WTC11 (cell line): ENCODE measurements at regions not wholly inside any gene's neighbourhood (a gene's known extent, or its start where the extent isn't known, plus 50 kb on each side); places are given as distances from the start of the nearest gene placed in this dataset.

ENCODE experiments used
- ATAC-seq: fragments of 200-7000 bp; cut with Tn5 transposase; 2 replicates; pipeline ENCODE4 v1.10.0; 2021; ENCODE audit warnings: mild to moderate bottlenecking, moderate library complexity
- CTCF ChIA-PET: fragments of 300-600 bp; sonication (Branson Sonifier 250); formaldehyde crosslinking; loops from one replicate; lab custom pipeline; 2021; ENCODE audit warnings: antibody characterized with exemption; lab: Charles Lee
- POLR2A ChIA-PET: fragments of 350-600 bp; sonication (Branson Sonifier 250); formaldehyde crosslinking; loops from one replicate; lab custom pipeline; 2021; ENCODE audit warnings: antibody characterized with exemption; lab: Charles Lee
- DNase-seq: peaks from one replicate; pipeline ENCODE4 v3.0.0; 2021; ENCODE audit warnings: low spot score
- H3K27ac Mint-ChIP-seq: 2 replicates; pipeline ENCODE4 v1.8.0; 2021; ENCODE audit warnings: mixed read lengths
- H3K27me3 Mint-ChIP-seq: 2 replicates; pipeline ENCODE4 v1.8.0; 2021; ENCODE audit warnings: low read depth, mild to moderate bottlenecking, moderate library complexity, mixed read lengths
- H3K36me3 Mint-ChIP-seq: 2 replicates; pipeline ENCODE4 v1.8.0; 2021; ENCODE audit warnings: mixed read lengths
- H3K4me1 Mint-ChIP-seq: 2 replicates; pipeline ENCODE4 v1.8.0; 2022; ENCODE audit warnings: mixed read lengths
- H3K4me3 Mint-ChIP-seq: 2 replicates; pipeline ENCODE4 v1.8.0; 2021; ENCODE audit warnings: mild to moderate bottlenecking, moderate library complexity, mixed read lengths
- H3K9me3 Mint-ChIP-seq: 2 replicates; pipeline ENCODE4 v1.8.0; 2021; ENCODE audit warnings: mixed read lengths
- ELF4 ChIP-seq: sonication (generic); formaldehyde crosslinking; IDR thresholded peaks from 2 replicates; pipeline ENCODE4 v1.8.1; 2022; ENCODE audit warnings: low read depth, mild to moderate bottlenecking, moderate library complexity, missing genetic modification reagents
- EMX1 ChIP-seq: fragments of 250-450 bp; sonication (Bioruptor Pico); IDR thresholded peaks from 2 replicates; pipeline ENCODE4 v1.8.0; 2021; ENCODE audit warnings: mild to moderate bottlenecking
- FOXJ3 ChIP-seq: sonication (generic); formaldehyde crosslinking; IDR thresholded peaks from 2 replicates; pipeline ENCODE4 v1.9.0; 2021; ENCODE audit warnings: missing genetic modification reagents, mild to moderate bottlenecking, borderline replicate concordance
- GRHL2 ChIP-seq: fragments of 250-450 bp; sonication (Bioruptor Pico); IDR thresholded peaks from 2 replicates; pipeline ENCODE4 v1.8.0; 2022; ENCODE audit warnings: mild to moderate bottlenecking, moderate library complexity; ENCODE audit not compliant: insufficient replicate concordance, severe bottlenecking
- HMGXB4 ChIP-seq: sonication (generic); formaldehyde crosslinking; IDR thresholded peaks from 2 replicates; pipeline ENCODE4 v1.8.1; 2023; ENCODE audit warnings: mild to moderate bottlenecking, moderate library complexity, missing genetic modification reagents
- JAZF1 ChIP-seq: fragments of 250-450 bp; sonication (Bioruptor Pico); IDR thresholded peaks from 2 replicates; pipeline ENCODE4 v1.9.0; 2021; ENCODE audit warnings: moderate library complexity, mild to moderate bottlenecking, inconsistent platforms
- NFATC4 ChIP-seq: fragments of 250-450 bp; sonication (Bioruptor Pico); IDR thresholded peaks from 2 replicates; pipeline ENCODE4 v1.9.0; 2021; ENCODE audit warnings: mild to moderate bottlenecking
- NFE2L1 ChIP-seq: sonication (generic); formaldehyde crosslinking; IDR thresholded peaks from 2 replicates; pipeline ENCODE4 v1.8.1; 2023; ENCODE audit warnings: missing genetic modification reagents
- NR1H2 ChIP-seq: sonication (generic); formaldehyde crosslinking; IDR thresholded peaks from 2 replicates; pipeline ENCODE4 v1.9.0; 2021; ENCODE audit warnings: mild to moderate bottlenecking, moderate library complexity, missing genetic modification reagents
- NR2C2 ChIP-seq: sonication (generic); formaldehyde crosslinking; IDR thresholded peaks from 2 replicates; pipeline ENCODE4 v1.8.0; 2022; ENCODE audit warnings: mild to moderate bottlenecking, missing genetic modification reagents
- OVOL2 ChIP-seq: fragments of 250-450 bp; sonication (Bioruptor Pico); IDR thresholded peaks from 2 replicates; pipeline ENCODE4 v1.9.0; 2021; ENCODE audit warnings: mild to moderate bottlenecking, borderline replicate concordance
- PRRX2 ChIP-seq: fragments of 250-450 bp; sonication (Bioruptor Pico); IDR thresholded peaks from 2 replicates; pipeline ENCODE4 v1.8.0; 2021; ENCODE audit warnings: mild to moderate bottlenecking
- SMAD4 ChIP-seq: sonication (generic); formaldehyde crosslinking; IDR thresholded peaks from 2 replicates; pipeline ENCODE4 v1.8.0; 2022; ENCODE audit warnings: mild to moderate bottlenecking, missing genetic modification reagents
- TCF7 ChIP-seq: sonication (generic); formaldehyde crosslinking; IDR thresholded peaks from 2 replicates; pipeline ENCODE4 v1.8.0; 2022; ENCODE audit warnings: mild to moderate bottlenecking, low read depth, missing genetic modification reagents, moderate library complexity
- TEAD4 ChIP-seq: sonication (generic); formaldehyde crosslinking; IDR thresholded peaks from 2 replicates; pipeline ENCODE4 v1.8.0; 2022; ENCODE audit warnings: mild to moderate bottlenecking, missing genetic modification reagents
- ZBTB21 ChIP-seq: sonication (generic); formaldehyde crosslinking; IDR thresholded peaks from 2 replicates; pipeline ENCODE4 v1.8.1; 2023; ENCODE audit warnings: mild to moderate bottlenecking, missing genetic modification reagents, borderline replicate concordance
- ZNF138 ChIP-seq: sonication (generic); formaldehyde crosslinking; conservative IDR thresholded peaks from 2 replicates; pipeline ENCODE4 v1.8.1; 2022; ENCODE audit warnings: mild to moderate bottlenecking, moderate library complexity, missing genetic modification reagents
- ZNF219 ChIP-seq: sonication (generic); formaldehyde crosslinking; IDR thresholded peaks from 2 replicates; pipeline ENCODE4 v1.8.0; 2023; ENCODE audit warnings: missing genetic modification reagents, mild to moderate bottlenecking, borderline replicate concordance
- ZNF232 ChIP-seq: sonication (generic); formaldehyde crosslinking; IDR thresholded peaks from 2 replicates; pipeline ENCODE4 v1.8.0; 2022; ENCODE audit warnings: mild to moderate bottlenecking, missing genetic modification reagents
- ZNF281 ChIP-seq: sonication (generic); formaldehyde crosslinking; IDR thresholded peaks from 2 replicates; pipeline ENCODE4 v1.8.0; 2023; ENCODE audit warnings: mild to moderate bottlenecking, missing genetic modification reagents
- ZNF423 ChIP-seq: fragments of 250-450 bp; sonication (Bioruptor Pico); IDR thresholded peaks from 2 replicates; pipeline ENCODE4 v2.1.2; 2022; ENCODE audit warnings: mild to moderate bottlenecking, moderate library complexity
- TF ChIP-seq, protein P1 (sequence below): sonication (generic); formaldehyde crosslinking; IDR thresholded peaks from 2 replicates; pipeline ENCODE4 v1.8.0; 2023; ENCODE audit warnings: missing genetic modification reagents, mild to moderate bottlenecking, borderline replicate concordance
- TF ChIP-seq, protein P2 (sequence below): fragments of 250-450 bp; sonication (Bioruptor Pico); IDR thresholded peaks from 2 replicates; pipeline ENCODE4 v1.9.0; 2021; ENCODE audit warnings: mild to moderate bottlenecking

- no peaks in the 10 kb centered on the region for H3K9me3 Mint-ChIP-seq
- TF ChIP-seq ZNF232 (CRISPR knock-in tag), result no peak
- no peak for TF ChIP-seq JAZF1 (CRISPR knock-in tag)
- no peak for TF ChIP-seq HMGXB4 (CRISPR knock-in tag)
- TF ChIP-seq, all 79 proteins: peak for 0
- Mint-ChIP-seq H3K27ac (no peak overlapping the region), H3K4me3 (no peak overlapping the region), H3K4me1 (peaks cover 57% of the 10 kb centered on the region), H3K27me3 (no peaks in the 10 kb centered on the region), H3K36me3 (no peaks in the 10 kb centered on the region)
- ChIA-PET CTCF (interaction anchor here (1.2 to 1.7 kb wide), 2 partner anchors 20 to 95 kb away, joined by 3 to 4 read pairs; no protein-coding TSS in a partner anchor), POLR2A (interaction anchor here (0.6 kb wide), 1 partner anchor 31 kb away, joined by 3 read pairs; no protein-coding TSS in a partner anchor)
- DNase-seq (no peak), ATAC-seq (no peak)
Observed at GRCh38 chr6:167446046-167446445, 121.2 kb downstream of the TTLL2 start.

GRCh38 chr6:167446971-167447370 lies 122.1 kb downstream of the TTLL2 start:
- DNase-seq, result no peak
- H3K27me3 Mint-ChIP-seq, result no peaks in the 10 kb centered on the region
- no peak for TF ChIP-seq ZNF138 (CRISPR knock-in tag)
- TF ChIP-seq, protein P1, sequence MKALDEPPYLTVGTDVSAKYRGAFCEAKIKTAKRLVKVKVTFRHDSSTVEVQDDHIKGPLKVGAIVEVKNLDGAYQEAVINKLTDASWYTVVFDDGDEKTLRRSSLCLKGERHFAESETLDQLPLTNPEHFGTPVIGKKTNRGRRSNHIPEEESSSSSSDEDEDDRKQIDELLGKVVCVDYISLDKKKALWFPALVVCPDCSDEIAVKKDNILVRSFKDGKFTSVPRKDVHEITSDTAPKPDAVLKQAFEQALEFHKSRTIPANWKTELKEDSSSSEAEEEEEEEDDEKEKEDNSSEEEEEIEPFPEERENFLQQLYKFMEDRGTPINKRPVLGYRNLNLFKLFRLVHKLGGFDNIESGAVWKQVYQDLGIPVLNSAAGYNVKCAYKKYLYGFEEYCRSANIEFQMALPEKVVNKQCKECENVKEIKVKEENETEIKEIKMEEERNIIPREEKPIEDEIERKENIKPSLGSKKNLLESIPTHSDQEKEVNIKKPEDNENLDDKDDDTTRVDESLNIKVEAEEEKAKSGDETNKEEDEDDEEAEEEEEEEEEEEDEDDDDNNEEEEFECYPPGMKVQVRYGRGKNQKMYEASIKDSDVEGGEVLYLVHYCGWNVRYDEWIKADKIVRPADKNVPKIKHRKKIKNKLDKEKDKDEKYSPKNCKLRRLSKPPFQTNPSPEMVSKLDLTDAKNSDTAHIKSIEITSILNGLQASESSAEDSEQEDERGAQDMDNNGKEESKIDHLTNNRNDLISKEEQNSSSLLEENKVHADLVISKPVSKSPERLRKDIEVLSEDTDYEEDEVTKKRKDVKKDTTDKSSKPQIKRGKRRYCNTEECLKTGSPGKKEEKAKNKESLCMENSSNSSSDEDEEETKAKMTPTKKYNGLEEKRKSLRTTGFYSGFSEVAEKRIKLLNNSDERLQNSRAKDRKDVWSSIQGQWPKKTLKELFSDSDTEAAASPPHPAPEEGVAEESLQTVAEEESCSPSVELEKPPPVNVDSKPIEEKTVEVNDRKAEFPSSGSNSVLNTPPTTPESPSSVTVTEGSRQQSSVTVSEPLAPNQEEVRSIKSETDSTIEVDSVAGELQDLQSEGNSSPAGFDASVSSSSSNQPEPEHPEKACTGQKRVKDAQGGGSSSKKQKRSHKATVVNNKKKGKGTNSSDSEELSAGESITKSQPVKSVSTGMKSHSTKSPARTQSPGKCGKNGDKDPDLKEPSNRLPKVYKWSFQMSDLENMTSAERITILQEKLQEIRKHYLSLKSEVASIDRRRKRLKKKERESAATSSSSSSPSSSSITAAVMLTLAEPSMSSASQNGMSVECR (CRISPR knock-in tag), result no peak
- no peak for TF ChIP-seq PRRX2
- TF ChIP-seq SMAD4 (CRISPR knock-in tag), result no peak
- no peak for TF ChIP-seq TEAD4
- TF ChIP-seq, all 79 proteins: peak for 0
- H3K4me1 Mint-ChIP-seq, result peaks cover 50% of the 10 kb centered on the region
- H3K9me3 Mint-ChIP-seq, result peaks cover 8% of the 10 kb centered on the region
- no peaks in the 10 kb centered on the region for H3K36me3 Mint-ChIP-seq
- no peak overlapping the region for H3K4me3 Mint-ChIP-seq
- no peak for ATAC-seq
- CTCF ChIA-PET, result interaction anchor here (1.7 kb wide), 1 partner anchor 96 kb away, joined by 4 read pairs; no protein-coding TSS in a partner anchor
- POLR2A ChIA-PET, result no interaction called here
- H3K27ac Mint-ChIP-seq, result no peak overlapping the region

- no peak overlapping the region for H3K4me3 Mint-ChIP-seq
- CTCF ChIA-PET, result no interaction called here
- no peaks in the 10 kb centered on the region for H3K27me3 Mint-ChIP-seq
- ATAC-seq, result no peak
- H3K27ac Mint-ChIP-seq, result no peak overlapping the region
- DNase-seq, result no peak
- no peaks in the 10 kb centered on the region for H3K36me3 Mint-ChIP-seq
- H3K9me3 Mint-ChIP-seq, result peaks cover 8% of the 10 kb centered on the region
- peaks cover 35% of the 10 kb centered on the region for H3K4me1 Mint-ChIP-seq
- POLR2A ChIA-PET, result no interaction called here
- TF ChIP-seq NFATC4 (CRISPR knock-in tag), result no peak
- no peak for TF ChIP-seq NR2C2
- TF ChIP-seq ELF4 (CRISPR knock-in tag), result no peak
- TF ChIP-seq ZBTB21, result no peak
- TF ChIP-seq OVOL2 (CRISPR knock-in tag), result no peak
- no peak for TF ChIP-seq NR1H2
- TF ChIP-seq ZNF281 (CRISPR knock-in tag), result no peak
- no peak for TF ChIP-seq FOXJ3 (CRISPR knock-in tag)
- TF ChIP-seq HMGXB4 (CRISPR knock-in tag), result no peak
- no peak for TF ChIP-seq TCF7 (CRISPR knock-in tag)
- TF ChIP-seq ZNF423 (CRISPR knock-in tag), result no peak
- no peak for TF ChIP-seq ZNF219 (CRISPR knock-in tag)
- TF ChIP-seq, protein P2, sequence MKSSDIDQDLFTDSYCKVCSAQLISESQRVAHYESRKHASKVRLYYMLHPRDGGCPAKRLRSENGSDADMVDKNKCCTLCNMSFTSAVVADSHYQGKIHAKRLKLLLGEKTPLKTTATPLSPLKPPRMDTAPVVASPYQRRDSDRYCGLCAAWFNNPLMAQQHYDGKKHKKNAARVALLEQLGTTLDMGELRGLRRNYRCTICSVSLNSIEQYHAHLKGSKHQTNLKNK (CRISPR knock-in tag), result no peak
- no peak for TF ChIP-seq NFE2L1 (CRISPR knock-in tag)
- TF ChIP-seq EMX1, result no peak
- no peak for TF ChIP-seq GRHL2 (CRISPR knock-in tag)
Observed at GRCh38 chr6:167448378-167448777, 123.5 kb downstream of the TTLL2 start.
